ENCODE measurements at regions not wholly inside any gene's neighbourhood (a gene's known extent, or its start where the extent isn't known, plus 50 kb on each side); places are given as distances from the start of the nearest gene placed in this dataset.

- Histone ChIP-seq H3K4me3 (no peak overlapping the region), H3K9me3 (no peaks in the 10 kb centered on the region), H3K36me3 (ENCODE audit: insufficient read depth in 1 of 2, low read depth in 1 of 2) (peaks cover 0 to 7% of the 10 kb centered on the region in 2 donors), H3K27me3 (ENCODE audit: insufficient read depth in 3 of 3, low read length in 2 of 3) (no peaks in the 10 kb centered on the region), H3K27ac (no peak overlapping the region), H3K4me1 (no peaks in the 10 kb centered on the region)
- 96 to 98% (median 98%) methylated on average over 3 of the region's 3 CpGs for WGBS, 3 donors
- intact Hi-C loops (cut with DNase I), result no loop called here
- ATAC-seq (no peak), DNase-seq (no peak)
- no peak for TF ChIP-seq CTCF (IDR thresholded peaks at IDR 0.05)
Measured at GRCh38 chr6:158249340-158249836, 62.9 kb upstream of the TULP4 start.

GRCh38 chr6:158251565-158251964 lies 60.7 kb upstream of the TULP4 start:
- ATAC-seq, result no peak
- H3K4me3 ChIP-seq, result no peak overlapping the region
- peaks cover 16% of the 10 kb centered on the region for H3K4me1 ChIP-seq
- no peak for DNase-seq
- H3K27me3 ChIP-seq (ENCODE audit: insufficient read depth in 3 of 3, low read length in 2 of 3), result no peaks in the 10 kb centered on the region
- H3K27ac ChIP-seq, result no peak overlapping the region
- no peaks in the 10 kb centered on the region for H3K36me3 ChIP-seq (ENCODE audit: insufficient read depth in 1 of 2, low read depth in 1 of 2)
- WGBS, 3 donors, result 91 to 93% (median 91%) methylated on average over 1 of the region's 1 CpG
- no peak for TF ChIP-seq CTCF (IDR thresholded peaks at IDR 0.05)
- intact Hi-C loops (cut with DNase I), result no loop called here
- H3K9me3 ChIP-seq, result no peaks in the 10 kb centered on the region

GRCh38 chr6:158253248-158253647 lies 59.0 kb upstream of the TULP4 start:
- intact Hi-C loops (cut with DNase I), result no loop called here
- Histone ChIP-seq H3K4me3 (no peak overlapping the region), H3K27ac (no peak overlapping the region), H3K4me1 (peaks cover 30% of the 10 kb centered on the region), H3K9me3 (no peaks in the 10 kb centered on the region), H3K36me3 (ENCODE audit: insufficient read depth in 1 of 2, low read depth in 1 of 2) (no peaks in the 10 kb centered on the region), H3K27me3 (ENCODE audit: insufficient read depth in 3 of 3, low read length in 2 of 3) (no peaks in the 10 kb centered on the region)
- no peak for ATAC-seq
- DNase-seq, result no peak
- no peak for TF ChIP-seq CTCF (IDR thresholded peaks at IDR 0.05)
- WGBS, 3 donors, result 89 to 96% (median 96%) methylated on average over 4 of the region's 4 CpGs

- Histone ChIP-seq H3K27me3 (ENCODE audit: insufficient read depth in 3 of 3, low read length in 2 of 3) (no peaks in the 10 kb centered on the region), H3K9me3 (no peaks in the 10 kb centered on the region), H3K4me3 (no peak overlapping the region), H3K4me1 (peaks cover 30% of the 10 kb centered on the region), H3K36me3 (ENCODE audit: insufficient read depth in 1 of 2, low read depth in 1 of 2) (no peaks in the 10 kb centered on the region), H3K27ac (no peak overlapping the region)
- ATAC-seq (peak in 2 of 4 donors; percentile 36 to 61), DNase-seq (no peak)
- no peak for TF ChIP-seq CTCF (IDR thresholded peaks at IDR 0.05)
- WGBS, 3 donors, result 44 to 61% (median 44%) methylated on average over 4 of the region's 4 CpGs
- intact Hi-C loops (cut with DNase I), result no loop called here
Measured at GRCh38 chr6:158255275-158255988, 56.8 kb upstream of the TULP4 start.
